ENCODE measurements at regions not wholly inside any gene's neighbourhood (a gene's known extent, or its start where the extent isn't known, plus 50 kb on each side); places are given as distances from the start of the nearest gene placed in this dataset.

GRCh38 chr7:39890411-39890810 lies 59.6 kb upstream of the CDK13 start:
- DNase-seq (ENCODE audit: low read depth), result no peak

- DNase-seq (ENCODE audit: low read depth), result no peak
Observed at GRCh38 chr7:39891894-39892293, 58.2 kb upstream of the CDK13 start.

- no peak for DNase-seq (ENCODE audit: low read depth)
Observed at GRCh38 chr7:39892361-39892760, 57.7 kb upstream of the CDK13 start.

GRCh38 chr7:39894904-39895303 lies 55.2 kb upstream of the CDK13 start:
- DNase-seq (ENCODE audit: low read depth), result no peak

GRCh38 chr7:39896840-39897239 lies 53.2 kb upstream of the CDK13 start:
- DNase-seq (ENCODE audit: low read depth), result no peak

- no peak for DNase-seq (ENCODE audit: low read depth)
Observed at GRCh38 chr7:39898867-39899266, 51.2 kb upstream of the CDK13 start.
